HEK293T (cell line): ENCODE measurements at regions not wholly inside any gene's neighbourhood (a gene's known extent, or its start where the extent isn't known, plus 50 kb on each side); places are given as distances from the start of the nearest gene placed in this dataset.
"Not testable (repeated sequence)": the region's sequence is repeated elsewhere in the genome, so short reads cannot be mapped to it uniquely, and the experiment has no call there.

Source experiments
- CTCF ChIA-PET: fragments of 350-600 bp; formaldehyde crosslinking; extraction: SDS; loops from one replicate; lab custom pipeline; 2021; ENCODE audit warnings: antibody characterized with exemption, inconsistent platforms; lab: Yijun Ruan, JAX
- POLR2A ChIA-PET: fragments of 350-600 bp; formaldehyde crosslinking; extraction: SDS; loops from one replicate; lab custom pipeline; 2020; ENCODE audit warnings: antibody characterized with exemption, inconsistent platforms; lab: Yijun Ruan, JAX
- DNase-seq: peaks from one replicate; pipeline ENCODE4 v3.0.0; 2012; ENCODE audit warnings: mixed read lengths; ENCODE audit errors: extremely low spot score
- ARNT ChIP-seq: fragments of 450-650 bp; IDR thresholded peaks from 2 replicates; pipeline ENCODE4 v1.6.1; 2017; ENCODE audit warnings: mild to moderate bottlenecking
- BHLHE40 ChIP-seq: fragments of 450-650 bp; IDR thresholded peaks from 2 replicates; pipeline ENCODE4 v1.6.1; 2016; ENCODE audit warnings: mild to moderate bottlenecking, moderate library complexity, borderline replicate concordance
- CTBP1 ChIP-seq: fragments of 450-650 bp; IDR thresholded peaks from 2 replicates; pipeline ENCODE4 v1.6.1; 2016; ENCODE audit warnings: borderline replicate concordance
- ELF4 ChIP-seq: fragments of 450-650 bp; IDR thresholded peaks from 2 replicates; pipeline ENCODE4 v1.6.1; 2017; ENCODE audit warnings: antibody characterized with exemption
- FOXA1 ChIP-seq: fragments of 450-650 bp; IDR thresholded peaks from 2 replicates; pipeline ENCODE4 v1.6.1; 2016; ENCODE audit warnings: mild to moderate bottlenecking
- FOXK2 ChIP-seq: fragments of 450-650 bp; IDR thresholded peaks from 2 replicates; pipeline ENCODE4 v1.6.1; 2016; ENCODE audit warnings: mild to moderate bottlenecking
- FOXM1 ChIP-seq: fragments of 450-650 bp; IDR thresholded peaks from 2 replicates; pipeline ENCODE4 v1.6.1; 2017; ENCODE audit warnings: mild to moderate bottlenecking, borderline replicate concordance
- HDGF ChIP-seq: fragments of 450-650 bp; IDR thresholded peaks from 2 replicates; pipeline ENCODE4 v1.6.1; 2017; ENCODE audit warnings: antibody characterized with exemption, borderline replicate concordance
- L3MBTL2 ChIP-seq: fragments of 450-650 bp; conservative IDR thresholded peaks from 2 replicates; pipeline ENCODE4 v1.6.1; 2016; ENCODE audit warnings: mild to moderate bottlenecking
- LEF1 ChIP-seq: fragments of 450-650 bp; IDR thresholded peaks from 2 replicates; pipeline ENCODE4 v1.6.1; 2017; ENCODE audit warnings: mild to moderate bottlenecking, borderline replicate concordance
- NFRKB ChIP-seq: fragments of 450-650 bp; IDR thresholded peaks from 2 replicates; pipeline ENCODE4 v1.6.1; 2016; ENCODE audit warnings: mild to moderate bottlenecking, moderate library complexity
- SP1 ChIP-seq: fragments of 450-650 bp; IDR thresholded peaks from 2 replicates; pipeline ENCODE4 v1.6.1; 2017
- SUZ12 ChIP-seq: fragments of 450-650 bp; IDR thresholded peaks from 2 replicates; pipeline ENCODE4 v1.6.1; 2016; ENCODE audit warnings: mild to moderate bottlenecking
- TARDBP ChIP-seq: fragments of 450-650 bp; IDR thresholded peaks from 2 replicates; pipeline ENCODE4 v1.6.1; 2016
- ZNF384 ChIP-seq: fragments of 450-650 bp; IDR thresholded peaks from 2 replicates; pipeline ENCODE4 v1.6.1; 2016
- TF ChIP-seq, protein P1 (sequence below): fragments of 450-650 bp; IDR thresholded peaks from 2 replicates; pipeline ENCODE4 v1.6.1; 2016

GRCh38 chr9:38244971-38245370 lies 147.5 kb upstream of the ALDH1B1 start:
- POLR2A ChIA-PET = no interaction called here
- CTCF ChIA-PET = no interaction called here
- TF ChIP-seq, protein P1, sequence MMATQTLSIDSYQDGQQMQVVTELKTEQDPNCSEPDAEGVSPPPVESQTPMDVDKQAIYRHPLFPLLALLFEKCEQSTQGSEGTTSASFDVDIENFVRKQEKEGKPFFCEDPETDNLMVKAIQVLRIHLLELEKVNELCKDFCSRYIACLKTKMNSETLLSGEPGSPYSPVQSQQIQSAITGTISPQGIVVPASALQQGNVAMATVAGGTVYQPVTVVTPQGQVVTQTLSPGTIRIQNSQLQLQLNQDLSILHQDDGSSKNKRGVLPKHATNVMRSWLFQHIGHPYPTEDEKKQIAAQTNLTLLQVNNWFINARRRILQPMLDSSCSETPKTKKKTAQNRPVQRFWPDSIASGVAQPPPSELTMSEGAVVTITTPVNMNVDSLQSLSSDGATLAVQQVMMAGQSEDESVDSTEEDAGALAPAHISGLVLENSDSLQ = no peak
- TF ChIP-seq FOXA1 (no peak), ARNT (no peak), TARDBP (no peak), LEF1 (no peak), ZNF384 (no peak), L3MBTL2 (no peak), CTBP1 (no peak), NFRKB (no peak), BHLHE40 (no peak), ELF4 (no peak)
- no peak for DNase-seq

GRCh38 chr9:38243993-38244392 lies 148.5 kb upstream of the ALDH1B1 start:
- no peak for DNase-seq
- ChIA-PET POLR2A (no interaction called here), CTCF (no interaction called here)
- no peak for TF ChIP-seq FOXA1
- no peak for TF ChIP-seq LEF1
- TF ChIP-seq TARDBP = no peak
- no peak for TF ChIP-seq HDGF
- no peak for TF ChIP-seq NFRKB
- TF ChIP-seq, protein P1 = no peak
- TF ChIP-seq FOXM1 = no peak
- TF ChIP-seq SP1 = no peak
- no peak for TF ChIP-seq CTBP1
- no peak for TF ChIP-seq ZNF384
- TF ChIP-seq BHLHE40 = no peak
- TF ChIP-seq FOXK2 = no peak
- no peak for TF ChIP-seq SUZ12
- TF ChIP-seq ARNT = no peak
- TF ChIP-seq L3MBTL2 = no peak
- TF ChIP-seq ELF4 = no peak

DNA sequence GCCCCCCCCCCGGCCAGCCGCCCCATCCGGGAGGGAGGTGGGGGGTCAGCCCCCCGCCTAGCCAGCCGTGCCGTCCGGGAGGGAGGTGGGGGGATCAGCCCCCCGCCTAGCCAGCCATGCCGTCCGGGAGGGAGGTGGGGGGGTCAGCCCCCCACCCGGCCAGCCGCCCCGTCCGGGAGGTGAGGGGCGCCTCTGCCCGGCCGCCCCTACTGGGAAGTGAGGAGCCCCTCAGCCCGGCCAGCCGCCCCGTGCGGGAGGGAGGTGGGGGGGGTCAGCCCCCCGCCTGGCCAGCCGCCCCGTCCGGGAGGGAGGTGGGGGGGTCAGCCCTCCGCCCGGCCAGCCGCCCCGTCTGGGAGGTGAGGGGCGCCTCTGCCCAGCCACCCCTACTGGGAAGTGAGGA lies 150.4 kb upstream of the ALDH1B1 start:
- CTCF ChIA-PET, DNase-seq, POLR2A ChIA-PET: not testable (repeated sequence)

- DNase-seq = no peak
- CTCF ChIA-PET = no interaction called here
- POLR2A ChIA-PET = no interaction called here
- TF ChIP-seq SP1 (no peak), NFRKB (no peak), ARNT (no peak)
These were observed 152.5 kb upstream of the ALDH1B1 start for GRCh38 chr9:38240051-38240450.

- ChIA-PET CTCF (no interaction called here), POLR2A (no interaction called here)
- TF ChIP-seq CTBP1 (no peak), NFRKB (no peak), ARNT (no peak), FOXM1 (no peak), ZNF384 (no peak), BHLHE40 (no peak), TARDBP (no peak), SP1 (no peak), LEF1 (no peak)
- TF ChIP-seq, protein P1 = no peak
- no peak for DNase-seq
These were observed 157.3 kb upstream of the ALDH1B1 start for GRCh38 chr9:38235244-38235643.

DNA sequence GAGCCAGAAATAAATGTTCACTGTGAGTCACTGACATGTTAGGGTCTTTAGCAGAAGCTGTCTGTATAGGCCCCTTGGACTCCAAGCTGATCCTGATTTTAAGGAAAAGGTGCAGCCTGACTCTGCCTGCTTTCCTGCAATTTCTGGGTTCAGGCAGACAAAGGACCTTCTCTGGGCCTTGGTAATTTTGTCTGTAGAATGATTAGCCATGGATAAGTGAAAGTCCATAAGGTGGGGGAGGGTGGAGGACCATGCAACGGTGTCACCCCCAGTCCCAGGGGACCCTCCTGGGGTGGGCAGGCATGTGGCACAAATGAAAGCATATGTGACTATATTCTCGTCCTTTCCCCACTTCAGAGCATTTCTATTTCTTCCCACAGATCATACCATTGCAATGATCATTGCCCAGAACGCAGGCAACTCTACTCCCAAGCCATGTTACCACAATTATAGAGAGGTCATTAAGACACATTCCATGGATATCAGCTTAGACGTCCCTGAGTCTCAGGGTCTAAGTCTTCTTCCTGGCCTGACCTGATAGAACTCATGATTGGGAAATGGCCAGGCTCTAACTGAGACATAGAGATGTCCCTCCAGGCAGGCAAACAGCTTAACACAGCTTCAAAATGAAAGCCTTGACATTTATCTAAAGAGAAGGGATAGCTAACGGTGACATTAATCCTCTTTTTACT lies 157.9 kb upstream of the ALDH1B1 start:
- CTCF ChIA-PET = no interaction called here
- TF ChIP-seq BHLHE40 (no peak), ZNF384 (no peak), L3MBTL2 (no peak), SP1 (no peak), TARDBP (no peak), LEF1 (no peak), ELF4 (no peak), FOXA1 (no peak), ARNT (no peak), NFRKB (no peak), FOXK2 (no peak), SUZ12 (no peak), HDGF (no peak), FOXM1 (no peak)
- TF ChIP-seq, protein P1 = no peak
- no peak for DNase-seq
- POLR2A ChIA-PET = no interaction called here
